HL-60 (cell line): ENCODE measurements at regions not wholly inside any gene's neighbourhood (a gene's known extent, or its start where the extent isn't known, plus 50 kb on each side); places are given as distances from the start of the nearest gene placed in this dataset.

ENCODE experiments used
- DNase-seq, 2 experiments: peaks; one replicate each; pipeline ENCODE4 v3.0.0-alpha.2; 2010 to 2020; ENCODE audit warnings: low read depth in 1 of 2, low spot score in 1 of 2
- H3K27ac ChIP-seq: fragments of 250-450 bp; sonication (Bioruptor Pico); replicated peaks from 2 replicates; pipeline ENCODE4 v1.5.1; 2020; ENCODE audit warnings: mild to moderate bottlenecking, moderate library complexity
- H3K27me3 ChIP-seq: fragments of 250-450 bp; sonication (Bioruptor Pico); 2 replicates; pipeline ENCODE4 v1.5.1; 2021; ENCODE audit warnings: mild to moderate bottlenecking, moderate library complexity; ENCODE audit not compliant: insufficient read depth, poor library complexity, severe bottlenecking
- H3K4me3 ChIP-seq: replicated peaks from 2 replicates; pipeline ENCODE4 v1.5.1; 2011; ENCODE audit warnings: mild to moderate bottlenecking, control low read depth, low read length; ENCODE audit not compliant: insufficient read depth
- GABPA ChIP-seq: IDR thresholded peaks from 2 replicates; pipeline ENCODE4 v1.6.1; 2012; ENCODE audit warnings: low read depth
- POLR2AphosphoS5 ChIP-seq: IDR thresholded peaks from 2 replicates; pipeline ENCODE4 v1.6.1; 2012; ENCODE audit warnings: low read depth
- SPI1 ChIP-seq: IDR thresholded peaks from 2 replicates; pipeline ENCODE4 v1.6.1; 2012; ENCODE audit warnings: low read depth, mild to moderate bottlenecking, borderline replicate concordance
- TF ChIP-seq, protein P1 (sequence below): IDR thresholded peaks from 2 replicates; pipeline ENCODE4 v1.6.1; 2012; ENCODE audit warnings: low read depth; ENCODE audit not compliant: insufficient replicate concordance
- TF ChIP-seq, protein P2 (sequence below): IDR thresholded peaks from one replicate; pipeline ENCODE4 v1.5.1; 2011; ENCODE audit warnings: low read length, control low read depth, inconsistent platforms; ENCODE audit not compliant: insufficient read depth

DNA sequence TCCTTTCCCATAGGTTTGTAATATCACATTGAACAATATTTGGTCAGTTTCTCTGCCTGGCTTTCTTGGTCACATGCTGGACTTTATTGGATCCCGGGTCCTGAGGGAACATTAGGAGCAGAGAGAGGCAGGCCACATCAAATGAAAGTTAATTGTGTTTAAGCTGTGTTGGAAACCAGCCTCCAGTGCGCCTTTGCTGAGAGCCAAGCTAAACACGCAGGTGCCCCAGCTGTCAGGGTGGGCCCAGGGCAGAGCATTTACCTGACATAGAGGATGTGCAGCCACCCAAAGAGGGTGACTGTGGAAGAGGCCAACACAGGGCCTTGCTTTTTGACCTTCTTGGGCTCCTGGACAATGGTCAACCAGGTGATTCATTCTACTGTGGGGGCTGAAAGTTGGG lies 149.3 kb downstream of the EBLN2 start:
- no peak for DNase-seq
- TF ChIP-seq SPI1 (no peak), POLR2AphosphoS5 (no peak)
- H3K27me3 ChIP-seq = no peaks in the 10 kb centered on the region
- H3K4me3 ChIP-seq = no peak overlapping the region
- no peak overlapping the region for H3K27ac ChIP-seq

DNA sequence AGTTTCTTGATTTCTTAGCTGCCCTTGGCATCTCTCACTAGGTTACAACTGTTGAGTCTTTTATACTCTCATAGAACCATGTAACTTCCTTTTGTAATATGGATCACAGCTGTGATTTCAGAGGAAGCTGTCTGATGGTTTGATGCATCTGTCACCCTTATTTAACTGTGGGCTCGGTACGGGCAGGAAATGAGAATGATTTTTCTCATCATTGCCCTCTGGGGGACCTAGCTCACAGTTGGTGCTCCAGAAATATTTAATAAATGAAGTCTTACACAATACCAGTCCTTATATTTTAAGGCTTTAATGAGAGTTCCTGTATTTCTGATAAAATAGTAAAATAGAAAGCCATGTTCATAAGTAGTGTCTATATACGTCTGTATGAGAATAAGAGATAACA lies 151.2 kb downstream of the EBLN2 start:
- no peak for TF ChIP-seq POLR2AphosphoS5
- no peak for TF ChIP-seq SPI1
- TF ChIP-seq, protein P1, sequence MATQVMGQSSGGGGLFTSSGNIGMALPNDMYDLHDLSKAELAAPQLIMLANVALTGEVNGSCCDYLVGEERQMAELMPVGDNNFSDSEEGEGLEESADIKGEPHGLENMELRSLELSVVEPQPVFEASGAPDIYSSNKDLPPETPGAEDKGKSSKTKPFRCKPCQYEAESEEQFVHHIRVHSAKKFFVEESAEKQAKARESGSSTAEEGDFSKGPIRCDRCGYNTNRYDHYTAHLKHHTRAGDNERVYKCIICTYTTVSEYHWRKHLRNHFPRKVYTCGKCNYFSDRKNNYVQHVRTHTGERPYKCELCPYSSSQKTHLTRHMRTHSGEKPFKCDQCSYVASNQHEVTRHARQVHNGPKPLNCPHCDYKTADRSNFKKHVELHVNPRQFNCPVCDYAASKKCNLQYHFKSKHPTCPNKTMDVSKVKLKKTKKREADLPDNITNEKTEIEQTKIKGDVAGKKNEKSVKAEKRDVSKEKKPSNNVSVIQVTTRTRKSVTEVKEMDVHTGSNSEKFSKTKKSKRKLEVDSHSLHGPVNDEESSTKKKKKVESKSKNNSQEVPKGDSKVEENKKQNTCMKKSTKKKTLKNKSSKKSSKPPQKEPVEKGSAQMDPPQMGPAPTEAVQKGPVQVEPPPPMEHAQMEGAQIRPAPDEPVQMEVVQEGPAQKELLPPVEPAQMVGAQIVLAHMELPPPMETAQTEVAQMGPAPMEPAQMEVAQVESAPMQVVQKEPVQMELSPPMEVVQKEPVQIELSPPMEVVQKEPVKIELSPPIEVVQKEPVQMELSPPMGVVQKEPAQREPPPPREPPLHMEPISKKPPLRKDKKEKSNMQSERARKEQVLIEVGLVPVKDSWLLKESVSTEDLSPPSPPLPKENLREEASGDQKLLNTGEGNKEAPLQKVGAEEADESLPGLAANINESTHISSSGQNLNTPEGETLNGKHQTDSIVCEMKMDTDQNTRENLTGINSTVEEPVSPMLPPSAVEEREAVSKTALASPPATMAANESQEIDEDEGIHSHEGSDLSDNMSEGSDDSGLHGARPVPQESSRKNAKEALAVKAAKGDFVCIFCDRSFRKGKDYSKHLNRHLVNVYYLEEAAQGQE = no peak
- TF ChIP-seq, protein P2, sequence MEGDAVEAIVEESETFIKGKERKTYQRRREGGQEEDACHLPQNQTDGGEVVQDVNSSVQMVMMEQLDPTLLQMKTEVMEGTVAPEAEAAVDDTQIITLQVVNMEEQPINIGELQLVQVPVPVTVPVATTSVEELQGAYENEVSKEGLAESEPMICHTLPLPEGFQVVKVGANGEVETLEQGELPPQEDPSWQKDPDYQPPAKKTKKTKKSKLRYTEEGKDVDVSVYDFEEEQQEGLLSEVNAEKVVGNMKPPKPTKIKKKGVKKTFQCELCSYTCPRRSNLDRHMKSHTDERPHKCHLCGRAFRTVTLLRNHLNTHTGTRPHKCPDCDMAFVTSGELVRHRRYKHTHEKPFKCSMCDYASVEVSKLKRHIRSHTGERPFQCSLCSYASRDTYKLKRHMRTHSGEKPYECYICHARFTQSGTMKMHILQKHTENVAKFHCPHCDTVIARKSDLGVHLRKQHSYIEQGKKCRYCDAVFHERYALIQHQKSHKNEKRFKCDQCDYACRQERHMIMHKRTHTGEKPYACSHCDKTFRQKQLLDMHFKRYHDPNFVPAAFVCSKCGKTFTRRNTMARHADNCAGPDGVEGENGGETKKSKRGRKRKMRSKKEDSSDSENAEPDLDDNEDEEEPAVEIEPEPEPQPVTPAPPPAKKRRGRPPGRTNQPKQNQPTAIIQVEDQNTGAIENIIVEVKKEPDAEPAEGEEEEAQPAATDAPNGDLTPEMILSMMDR = no peak
- no peak for TF ChIP-seq GABPA
- no peak overlapping the region for H3K27ac ChIP-seq
- no peaks in the 10 kb centered on the region for H3K27me3 ChIP-seq
- DNase-seq = no peak
- no peak overlapping the region for H3K4me3 ChIP-seq

DNA sequence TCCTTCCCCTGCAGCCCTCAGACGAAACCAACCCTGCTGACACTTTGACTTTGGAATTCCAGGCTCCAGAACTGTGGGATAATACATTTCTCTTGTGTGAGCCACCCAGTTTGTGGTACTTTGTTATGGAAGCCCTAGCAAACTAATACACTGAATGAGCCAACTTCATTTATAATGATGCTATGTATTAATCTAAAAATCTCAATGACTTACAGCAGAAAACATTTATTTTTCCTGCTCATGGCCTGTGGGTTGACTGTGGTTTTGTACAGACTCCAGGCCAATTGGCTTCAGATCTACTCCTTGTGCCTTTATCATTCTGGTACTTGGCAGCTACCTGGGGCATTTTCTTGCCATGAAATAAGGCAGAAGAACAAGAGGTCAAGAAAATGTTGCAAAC lies 152.4 kb downstream of the EBLN2 start:
- TF ChIP-seq SPI1 (no peak), GABPA (no peak), POLR2AphosphoS5 (no peak)
- TF ChIP-seq, protein P2 = no peak
- TF ChIP-seq, protein P1 = no peak
- no peak for DNase-seq
- Histone ChIP-seq H3K4me3 (no peak overlapping the region), H3K27ac (no peak overlapping the region), H3K27me3 (no peaks in the 10 kb centered on the region)

DNA sequence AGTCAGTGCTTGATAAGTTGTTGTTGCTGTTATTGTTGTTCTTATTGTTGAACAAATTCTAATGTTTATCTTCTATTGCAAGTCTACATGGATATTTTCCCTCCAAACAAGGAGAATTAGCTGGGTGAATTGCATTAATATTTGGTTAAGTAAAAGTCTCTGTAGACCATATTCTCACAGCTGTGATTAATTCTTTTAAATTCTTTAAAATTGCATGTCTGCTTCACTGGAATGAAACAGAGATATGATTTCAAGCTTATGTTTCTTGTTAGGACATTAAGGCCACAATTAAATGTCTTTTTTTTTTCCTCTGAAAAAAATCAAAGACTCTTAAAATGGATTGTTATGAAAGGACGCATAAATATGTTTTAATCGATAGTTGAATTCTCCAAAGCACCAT lies 153.4 kb downstream of the EBLN2 start:
- TF ChIP-seq SPI1 (no peak), GABPA (no peak), POLR2AphosphoS5 (no peak)
- TF ChIP-seq, protein P2 = no peak
- TF ChIP-seq, protein P1 = no peak
- Histone ChIP-seq H3K4me3 (no peak overlapping the region), H3K27me3 (no peaks in the 10 kb centered on the region), H3K27ac (no peak overlapping the region)
- no peak for DNase-seq
